ENCODE measurements at regions not wholly inside any gene's neighbourhood (a gene's known extent, or its start where the extent isn't known, plus 50 kb on each side); places are given as distances from the start of the nearest gene placed in this dataset.
"Not testable (repeated sequence)": the region's sequence is repeated elsewhere in the genome, so short reads cannot be mapped to it uniquely, and the experiment has no call there.

- no peak for DNase-seq (ENCODE audit: insufficient read length)
- no peak for FAIRE-seq
Measured at GRCh38 chr13:87814403-87814802, 143.2 kb downstream of the SLITRK5 start.

GRCh38 chr13:87820241-87820640 lies 149.1 kb downstream of the SLITRK5 start:
- TF ChIP-seq POLR2AphosphoS5 (IDR thresholded peaks at IDR 0.05; ENCODE audit: low read depth, low read length): no peak
- no peak for TF ChIP-seq TAF1 (IDR thresholded peaks at IDR 0.05; ENCODE audit: borderline replicate concordance, low read depth, low read length)
- TF ChIP-seq POLR2A (IDR thresholded peaks at IDR 0.05; ENCODE audit: low read depth, low read length): no peak
- DNase-seq (ENCODE audit: insufficient read length): no peak
- no peak for FAIRE-seq

More at GRCh38 chr13:87814403-87814802, 143.2 kb downstream of the SLITRK5 start:
- TF ChIP-seq POLR2AphosphoS5 (IDR thresholded peaks at IDR 0.05; ENCODE audit: low read depth, low read length) (no peak), POLR2A (IDR thresholded peaks at IDR 0.05; ENCODE audit: low read depth, low read length) (no peak), TAF1 (IDR thresholded peaks at IDR 0.05; ENCODE audit: borderline replicate concordance, low read depth, low read length) (no peak)

DNA sequence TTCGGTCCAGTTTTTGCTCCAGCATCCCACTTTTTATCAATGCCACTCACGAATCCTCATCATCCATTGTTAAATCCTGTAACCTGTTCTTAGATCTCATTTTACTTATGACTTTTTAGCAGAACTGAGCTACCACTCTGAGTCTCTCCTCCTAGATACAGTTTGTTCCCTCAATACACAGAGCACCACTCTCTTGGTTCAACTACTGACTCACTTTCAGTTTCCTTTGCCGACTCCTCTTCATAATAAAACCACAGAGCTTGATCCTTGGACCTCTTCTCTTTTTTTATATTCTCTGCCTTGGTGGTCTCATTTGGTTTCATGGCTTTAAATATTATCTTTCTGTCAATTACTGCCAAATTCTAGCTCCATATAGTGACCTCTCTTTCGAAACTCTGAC lies 150.3 kb downstream of the SLITRK5 start:
- TF ChIP-seq TAF1 (IDR thresholded peaks at IDR 0.05; ENCODE audit: borderline replicate concordance, low read depth, low read length) (no peak), POLR2A (IDR thresholded peaks at IDR 0.05; ENCODE audit: low read depth, low read length) (no peak), POLR2AphosphoS5 (IDR thresholded peaks at IDR 0.05; ENCODE audit: low read depth, low read length) (no peak)
- FAIRE-seq (no peak), DNase-seq (ENCODE audit: insufficient read length) (no peak)

- FAIRE-seq; DNase-seq (ENCODE audit: insufficient read length): not testable (repeated sequence)
Measured at GRCh38 chr13:87826301-87826700, 155.1 kb downstream of the SLITRK5 start.

DNA sequence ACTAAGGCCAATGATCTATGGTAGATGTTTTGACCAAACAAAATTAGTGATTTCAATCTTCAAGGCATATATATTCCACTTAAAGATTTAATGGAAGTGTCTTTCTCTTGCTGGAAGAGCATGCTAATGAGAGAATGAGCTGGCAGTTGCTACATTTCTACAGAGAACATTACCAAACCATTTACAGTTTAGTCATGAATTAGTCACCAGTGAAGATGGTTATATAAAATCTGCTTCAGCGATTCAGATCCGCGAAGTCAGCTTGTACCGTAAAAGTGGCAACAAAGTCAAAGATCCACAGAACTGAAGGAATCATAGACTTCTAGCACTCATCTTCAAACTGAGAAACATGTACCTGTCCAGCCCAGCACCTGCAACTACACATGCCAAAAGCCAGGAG lies 156.3 kb downstream of the SLITRK5 start:
- no peak for FAIRE-seq
- TF ChIP-seq POLR2AphosphoS5 (IDR thresholded peaks at IDR 0.05; ENCODE audit: low read depth, low read length): no peak
- TF ChIP-seq TAF1 (IDR thresholded peaks at IDR 0.05; ENCODE audit: borderline replicate concordance, low read depth, low read length): no peak
- no peak for TF ChIP-seq POLR2A (IDR thresholded peaks at IDR 0.05; ENCODE audit: low read depth, low read length)
- DNase-seq (ENCODE audit: insufficient read length): no peak

- FAIRE-seq (no peak), DNase-seq (ENCODE audit: insufficient read length) (no peak)
- no peak for TF ChIP-seq TAF1 (IDR thresholded peaks at IDR 0.05; ENCODE audit: borderline replicate concordance, low read depth, low read length)
- TF ChIP-seq POLR2AphosphoS5 (IDR thresholded peaks at IDR 0.05; ENCODE audit: low read depth, low read length): no peak
- no peak for TF ChIP-seq POLR2A (IDR thresholded peaks at IDR 0.05; ENCODE audit: low read depth, low read length)
Measured at GRCh38 chr13:87837522-87837921, 166.4 kb downstream of the SLITRK5 start.

DNA sequence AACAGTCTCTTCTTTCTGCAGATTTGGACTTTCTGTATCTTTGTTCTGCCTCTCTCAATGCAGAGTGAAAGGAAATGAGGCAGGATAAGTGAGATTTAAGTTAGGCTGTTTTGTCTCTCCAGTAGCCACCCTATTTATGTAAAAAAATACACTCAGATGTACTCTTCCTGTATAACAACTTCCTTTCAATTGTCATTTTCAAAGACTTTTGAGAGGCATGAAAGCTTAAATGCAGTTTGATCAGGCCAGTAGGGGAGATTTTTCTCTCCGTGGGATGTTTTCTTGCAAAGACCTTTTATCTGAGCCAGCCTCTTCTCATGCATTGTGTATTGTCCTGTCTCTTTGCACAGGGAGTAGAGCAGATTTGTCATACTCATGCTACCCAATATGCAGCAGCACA lies 166.8 kb downstream of the SLITRK5 start:
- FAIRE-seq (no peak), DNase-seq (ENCODE audit: insufficient read length) (no peak)
- TF ChIP-seq POLR2A (IDR thresholded peaks at IDR 0.05; ENCODE audit: low read depth, low read length) (no peak), POLR2AphosphoS5 (IDR thresholded peaks at IDR 0.05; ENCODE audit: low read depth, low read length) (no peak), TAF1 (IDR thresholded peaks at IDR 0.05; ENCODE audit: borderline replicate concordance, low read depth, low read length) (no peak)

DNA sequence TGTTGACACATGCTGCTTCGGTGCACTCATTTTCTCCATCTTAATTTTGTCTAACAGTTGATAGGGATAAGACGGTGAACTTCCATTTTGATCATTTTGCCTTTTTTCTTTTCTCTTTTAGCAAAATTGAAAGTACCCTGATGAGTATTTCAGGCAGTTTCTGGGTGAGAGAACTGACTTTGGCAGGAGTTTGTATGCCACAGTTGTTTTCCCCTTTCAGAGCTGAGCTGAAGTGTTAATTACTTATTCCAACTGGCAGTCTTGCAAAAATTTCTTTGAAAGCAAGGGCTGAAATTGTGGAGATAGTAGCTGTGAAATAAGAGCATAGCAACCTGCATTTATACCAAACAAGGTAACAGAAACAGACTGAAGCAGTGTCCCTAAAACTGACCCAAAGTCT lies 180.2 kb downstream of the SLITRK5 start:
- no peak for FAIRE-seq
- DNase-seq (ENCODE audit: insufficient read length): no peak
- TF ChIP-seq TAF1 (IDR thresholded peaks at IDR 0.05; ENCODE audit: borderline replicate concordance, low read depth, low read length) (no peak), POLR2A (IDR thresholded peaks at IDR 0.05; ENCODE audit: low read depth, low read length) (no peak), POLR2AphosphoS5 (IDR thresholded peaks at IDR 0.05; ENCODE audit: low read depth, low read length) (no peak)

DNA sequence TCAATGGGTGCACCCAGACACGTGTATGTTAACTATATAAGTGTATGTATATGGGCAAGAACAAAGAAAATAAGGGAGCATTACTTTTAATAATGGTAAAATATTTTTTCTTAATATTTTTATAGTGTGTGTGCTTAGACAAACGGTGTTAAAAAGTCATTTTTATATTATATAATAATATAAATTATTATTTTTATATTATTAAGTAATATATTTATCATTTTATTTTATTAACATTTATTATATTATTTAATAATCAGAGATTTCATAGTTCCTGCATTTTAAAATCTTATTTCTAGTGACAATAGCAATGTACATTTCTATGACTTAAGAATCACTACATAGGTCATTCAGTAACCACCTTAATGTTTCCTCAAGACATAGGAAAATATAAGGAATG lies 184.4 kb downstream of the SLITRK5 start:
- FAIRE-seq (no peak), DNase-seq (ENCODE audit: insufficient read length) (no peak)
- TF ChIP-seq POLR2AphosphoS5 (IDR thresholded peaks at IDR 0.05; ENCODE audit: low read depth, low read length) (no peak), POLR2A (IDR thresholded peaks at IDR 0.05; ENCODE audit: low read depth, low read length) (no peak)

DNA sequence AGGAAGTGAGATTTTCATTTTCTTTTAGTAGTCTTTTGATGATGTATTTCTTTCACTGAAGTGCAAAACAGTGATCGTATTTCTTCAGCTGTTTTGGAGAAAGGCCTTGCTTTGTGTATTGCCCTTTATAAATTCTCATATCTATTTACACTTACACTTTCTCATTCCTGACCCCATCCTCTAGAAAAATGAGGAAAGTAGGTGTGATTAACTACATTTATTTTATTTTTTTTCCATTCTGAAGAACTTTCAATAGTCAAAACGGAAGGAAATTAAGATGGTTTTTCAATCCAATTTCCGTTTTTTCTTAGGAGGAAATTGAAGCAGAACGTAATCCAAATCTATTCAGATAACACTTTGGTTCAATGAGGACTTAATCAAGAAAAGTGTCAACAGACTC lies 188.1 kb downstream of the SLITRK5 start:
- TF ChIP-seq POLR2AphosphoS5 (IDR thresholded peaks at IDR 0.05; ENCODE audit: low read depth, low read length) (no peak), POLR2A (IDR thresholded peaks at IDR 0.05; ENCODE audit: low read depth, low read length) (no peak), TAF1 (IDR thresholded peaks at IDR 0.05; ENCODE audit: borderline replicate concordance, low read depth, low read length) (no peak)

DNA sequence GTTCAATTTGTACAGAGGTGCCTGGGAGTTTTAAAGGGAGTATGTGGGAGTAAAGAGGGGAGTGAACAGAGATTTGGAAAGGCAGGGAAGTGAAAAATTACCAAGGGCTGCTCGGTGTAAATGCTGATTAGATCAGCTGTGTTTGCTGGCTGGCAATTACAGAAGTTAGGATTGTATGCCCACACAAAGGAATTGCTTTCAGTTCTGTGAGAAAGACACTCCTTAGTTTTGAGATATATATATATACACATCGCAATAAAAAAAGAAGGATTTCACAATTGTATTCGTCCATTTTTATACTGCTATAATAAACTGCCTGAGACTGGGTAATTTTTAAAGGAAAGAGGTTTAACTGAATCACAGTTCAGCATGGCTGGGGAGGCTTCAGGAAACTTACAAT lies 196.3 kb downstream of the SLITRK5 start:
- DNase-seq (ENCODE audit: insufficient read length) (no peak), FAIRE-seq (no peak)
- TF ChIP-seq POLR2AphosphoS5 (IDR thresholded peaks at IDR 0.05; ENCODE audit: low read depth, low read length) (no peak), TAF1 (IDR thresholded peaks at IDR 0.05; ENCODE audit: borderline replicate concordance, low read depth, low read length) (no peak), POLR2A (IDR thresholded peaks at IDR 0.05; ENCODE audit: low read depth, low read length) (no peak)

More for the DNA sequence above, 188.1 kb downstream of the SLITRK5 start:
- DNase-seq (ENCODE audit: insufficient read length): no peak
- no peak for FAIRE-seq

DNA sequence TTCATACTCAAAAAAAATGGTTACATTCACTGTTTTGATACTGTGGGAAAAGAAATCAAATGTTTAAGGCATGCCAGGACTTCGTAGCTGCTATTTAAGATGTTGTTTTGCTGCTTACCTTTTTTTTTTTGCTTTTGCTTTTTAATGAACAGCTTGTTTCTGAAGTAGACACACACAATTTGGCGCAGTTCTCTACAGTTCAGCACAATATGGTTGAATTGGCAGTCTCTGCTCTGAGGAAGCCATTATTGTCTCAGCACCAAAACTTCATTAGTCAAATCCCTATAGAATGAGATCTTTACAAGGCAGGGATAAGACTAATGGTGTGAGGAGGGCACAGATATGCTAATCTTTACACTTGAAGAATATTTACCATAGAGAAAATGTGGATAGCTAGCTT lies 197.6 kb downstream of the SLITRK5 start:
- DNase-seq (ENCODE audit: insufficient read length) (no peak), FAIRE-seq (no peak)
- TF ChIP-seq POLR2AphosphoS5 (IDR thresholded peaks at IDR 0.05; ENCODE audit: low read depth, low read length) (no peak), POLR2A (IDR thresholded peaks at IDR 0.05; ENCODE audit: low read depth, low read length) (no peak), TAF1 (IDR thresholded peaks at IDR 0.05; ENCODE audit: borderline replicate concordance, low read depth, low read length) (no peak)

GRCh38 chr13:87872813-87873212 lies 201.6 kb downstream of the SLITRK5 start:
- FAIRE-seq (no peak), DNase-seq (ENCODE audit: insufficient read length) (no peak)

More at GRCh38 chr13:87872813-87873212, 201.6 kb downstream of the SLITRK5 start:
- TF ChIP-seq POLR2AphosphoS5 (IDR thresholded peaks at IDR 0.05; ENCODE audit: low read depth, low read length) (no peak), TAF1 (IDR thresholded peaks at IDR 0.05; ENCODE audit: borderline replicate concordance, low read depth, low read length) (no peak), POLR2A (IDR thresholded peaks at IDR 0.05; ENCODE audit: low read depth, low read length) (no peak)

All from GM12892 (cell line).